HG02885 (cell line): ENCODE measurements at regions not wholly inside any gene's neighbourhood (a gene's known extent, or its start where the extent isn't known, plus 50 kb on each side); places are given as distances from the start of the nearest gene placed in this dataset.

ENCODE experiments used
- ATAC-seq: cut with Tn5 transposase; IDR thresholded peaks from one replicate; pipeline ENCODE4 v1.9.1; 2021; ENCODE audit warnings: mild to moderate bottlenecking; ENCODE audit not compliant: unreplicated experiment, poor library complexity

DNA sequence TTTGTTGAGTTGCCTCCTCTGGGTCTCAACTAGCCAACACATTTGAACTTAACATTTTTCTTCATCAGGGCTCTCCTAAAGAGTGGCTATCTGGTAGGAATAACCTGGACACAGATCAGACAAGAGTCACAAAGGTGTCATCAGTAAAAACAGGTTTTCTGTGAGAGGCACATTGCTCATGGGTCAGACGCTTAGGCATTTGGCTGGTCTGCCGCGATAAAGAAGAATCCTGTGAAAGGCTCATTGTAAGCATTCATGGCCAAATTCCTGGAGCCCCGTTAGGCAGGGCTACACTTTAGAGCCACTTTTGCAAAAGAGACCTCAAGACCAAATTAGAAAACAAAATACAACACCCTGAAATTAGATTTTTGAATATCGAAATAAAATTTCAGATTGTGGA, 64.2 kb upstream of the PDE4B start:
- ATAC-seq: no peak

DNA sequence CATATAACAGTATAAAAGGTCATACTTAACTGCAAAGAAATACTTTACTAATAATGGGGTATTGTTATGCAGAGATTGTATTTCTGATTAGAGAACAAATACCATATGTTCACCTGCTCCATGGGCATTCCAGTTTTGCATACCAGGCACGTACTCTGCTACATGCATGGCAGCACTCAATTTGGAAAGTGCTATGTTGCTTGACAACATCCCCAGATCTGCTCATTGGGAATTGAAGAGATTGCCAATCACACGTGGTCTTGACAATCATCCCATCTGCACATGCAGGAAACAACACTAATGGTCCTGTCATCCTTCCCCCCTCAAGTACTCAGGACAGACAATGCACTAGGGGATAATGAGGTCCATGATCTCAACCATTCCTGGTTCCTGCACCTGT, 63.4 kb upstream of the PDE4B start:
- ATAC-seq: no peak

DNA sequence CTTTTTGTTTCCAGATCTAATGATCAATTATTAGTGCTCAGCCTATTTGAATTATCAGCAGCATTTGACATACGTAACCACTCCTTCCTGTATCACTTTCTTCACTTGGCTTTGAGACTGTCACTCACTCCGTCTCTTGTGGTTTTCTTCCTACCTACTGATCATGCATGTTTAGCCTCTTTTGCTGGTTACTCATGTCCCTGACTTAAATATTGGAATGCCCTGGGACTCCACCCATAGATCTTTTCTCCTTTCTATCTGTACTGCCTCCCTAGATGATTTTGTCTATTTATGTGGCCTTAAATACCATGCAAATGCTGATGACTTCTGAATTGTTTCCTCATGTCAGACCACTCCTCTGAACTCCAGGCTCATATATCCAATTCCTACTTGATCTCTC, 57.7 kb upstream of the PDE4B start:
- ATAC-seq: no peak

DNA sequence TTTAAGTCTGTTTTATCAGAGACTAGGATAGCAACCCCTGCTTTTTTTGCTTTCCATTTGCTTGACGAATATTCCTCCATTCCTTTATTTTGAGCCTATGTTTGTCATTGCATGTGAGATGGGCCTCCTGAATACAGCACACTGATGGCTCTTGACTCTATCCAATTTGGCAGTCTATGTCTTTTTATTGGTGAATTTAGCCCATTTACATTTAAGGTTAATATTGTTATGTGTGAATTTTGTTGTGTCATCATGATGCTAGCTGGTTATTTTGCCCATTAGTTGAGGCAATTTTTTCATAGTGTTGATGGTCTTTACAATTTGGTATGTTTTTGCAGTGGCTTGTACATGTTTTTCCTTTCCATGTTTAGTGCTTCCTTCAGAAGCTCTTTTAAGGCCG, 50.7 kb upstream of the PDE4B start:
- ATAC-seq: no peak
